GM19240 (cell line): ENCODE measurements at regions not wholly inside any gene's neighbourhood (a gene's known extent, or its start where the extent isn't known, plus 50 kb on each side); places are given as distances from the start of the nearest gene placed in this dataset.

Experiments
- DNase-seq: peaks from one replicate; pipeline ENCODE4 v3.0.0; 2011; ENCODE audit warnings: low spot score; ENCODE audit not compliant: insufficient read length

- DNase-seq = no peak
Observed at GRCh38 chr11:131231317-131231940, 139.0 kb upstream of the NTM start.

- no peak for DNase-seq
Observed at GRCh38 chr11:131232261-131232660, 138.2 kb upstream of the NTM start.

DNA sequence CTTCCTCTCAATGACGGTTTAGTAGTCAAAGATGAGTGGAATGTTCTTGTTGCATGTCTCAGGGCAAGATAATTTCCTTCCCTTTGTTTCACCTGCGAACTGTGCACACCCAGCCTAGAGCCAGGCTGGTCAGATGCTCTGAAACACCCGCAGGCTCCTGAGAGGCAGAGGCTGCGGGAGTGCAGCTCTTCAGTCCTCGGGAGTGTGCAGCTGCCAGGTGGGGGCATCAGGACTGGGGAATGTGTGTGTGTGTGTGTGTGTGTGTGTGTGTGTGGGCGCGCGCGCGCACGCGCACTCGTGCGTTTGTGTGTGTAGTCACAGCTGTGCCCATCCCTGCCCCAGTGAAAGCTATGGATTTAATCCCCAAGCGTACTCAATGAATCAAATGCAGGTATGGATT is 136.2 kb upstream of the NTM start:
- DNase-seq = no peak

- DNase-seq = no peak
Observed at GRCh38 chr11:131235328-131236298, 134.8 kb upstream of the NTM start.

- DNase-seq = no peak
Observed at GRCh38 chr11:131240421-131240820, 130.0 kb upstream of the NTM start.

DNA sequence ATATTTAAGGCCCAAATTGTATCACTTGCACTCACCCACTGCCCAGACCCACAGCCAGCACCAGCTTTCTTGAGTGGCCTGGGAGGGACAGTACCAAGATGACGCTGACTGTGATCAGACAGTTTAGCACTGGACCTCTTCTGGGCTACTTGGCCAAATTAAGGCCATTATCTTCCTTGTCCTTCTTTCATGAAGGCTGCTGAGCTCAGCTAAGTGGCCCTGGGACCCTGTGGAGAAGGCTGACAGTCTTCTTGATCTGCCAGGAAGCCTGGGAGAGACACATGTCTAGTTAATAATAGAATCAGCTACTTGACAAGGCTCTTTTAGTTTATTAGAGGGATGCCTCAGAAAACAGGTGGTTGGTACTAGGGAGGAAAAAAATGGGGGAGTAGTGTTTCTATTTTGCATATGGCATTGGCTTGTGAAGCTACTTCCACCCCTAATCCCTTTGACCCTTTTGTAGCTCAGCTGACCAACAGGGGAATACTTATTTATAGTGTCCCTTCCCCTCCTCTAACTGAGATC is 127.9 kb upstream of the NTM start:
- DNase-seq = no peak

DNA sequence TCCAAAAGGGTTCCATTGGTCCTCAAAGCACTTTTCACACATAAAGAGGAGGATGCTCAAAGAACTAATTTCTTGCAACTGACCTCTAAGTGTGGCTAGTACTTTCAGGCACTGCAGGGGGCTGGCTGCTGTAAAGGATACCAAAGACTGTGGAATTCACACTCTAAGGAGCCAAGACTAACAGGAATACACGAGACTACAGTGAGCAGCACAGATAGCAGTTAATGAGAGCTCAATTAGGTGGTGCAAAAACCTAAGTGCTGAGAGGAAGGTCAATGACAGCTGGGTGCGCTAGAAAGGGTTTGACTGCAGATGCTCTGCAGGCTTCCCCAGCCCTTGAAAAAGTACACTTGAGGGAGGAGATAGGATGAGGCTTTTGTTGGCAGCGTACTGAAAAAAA is 124.3 kb upstream of the NTM start:
- no peak for DNase-seq

DNA sequence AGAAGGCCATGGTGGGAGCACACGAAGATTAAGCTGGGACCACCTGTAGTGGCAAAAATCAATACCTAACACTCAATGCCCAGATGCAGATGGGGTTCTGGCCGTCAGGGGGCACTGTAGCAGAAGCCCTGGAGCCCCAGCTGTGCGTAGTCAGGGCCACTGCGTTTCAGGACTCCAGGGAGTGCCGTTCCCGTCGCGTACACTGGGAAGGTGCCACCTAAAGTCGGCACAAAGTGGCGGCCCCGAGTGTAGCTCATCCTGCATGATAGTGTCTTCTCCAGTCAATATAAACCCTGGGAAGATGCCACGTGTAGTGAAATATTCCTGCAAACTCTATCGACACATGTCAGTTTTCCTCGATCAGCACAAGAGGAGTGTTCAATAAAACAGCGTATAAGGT is 123.8 kb upstream of the NTM start:
- no peak for DNase-seq

DNA sequence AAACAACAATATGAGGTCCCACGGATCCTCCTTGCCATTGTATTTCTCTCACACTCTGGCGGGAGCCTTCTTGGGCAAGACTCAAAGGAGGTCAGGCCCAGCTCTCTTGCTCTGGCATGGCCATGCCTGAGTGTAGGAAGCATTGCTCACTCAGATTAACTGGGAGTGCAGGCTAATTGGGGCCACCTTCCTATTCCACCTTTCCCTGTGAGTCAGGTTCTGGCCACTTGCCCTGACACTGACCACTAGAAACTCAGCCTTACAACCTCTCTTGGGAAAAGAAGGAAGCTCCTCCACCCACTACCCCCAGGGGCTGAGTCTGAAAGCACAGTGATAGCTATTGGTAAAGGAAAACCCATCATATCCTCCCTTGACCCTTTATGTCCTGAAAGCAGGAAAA is 121.8 kb upstream of the NTM start:
- DNase-seq = no peak

GRCh38 chr11:131253142-131253655 is 117.2 kb upstream of the NTM start:
- DNase-seq = no peak

- no peak for DNase-seq
Observed at GRCh38 chr11:131253656-131254151, 116.7 kb upstream of the NTM start.

GRCh38 chr11:131254254-131254653 is 116.2 kb upstream of the NTM start:
- no peak for DNase-seq

GRCh38 chr11:131274233-131274632 is 96.2 kb upstream of the NTM start:
- DNase-seq = no peak

GRCh38 chr11:131275580-131275979 is 94.8 kb upstream of the NTM start:
- DNase-seq = no peak

DNA sequence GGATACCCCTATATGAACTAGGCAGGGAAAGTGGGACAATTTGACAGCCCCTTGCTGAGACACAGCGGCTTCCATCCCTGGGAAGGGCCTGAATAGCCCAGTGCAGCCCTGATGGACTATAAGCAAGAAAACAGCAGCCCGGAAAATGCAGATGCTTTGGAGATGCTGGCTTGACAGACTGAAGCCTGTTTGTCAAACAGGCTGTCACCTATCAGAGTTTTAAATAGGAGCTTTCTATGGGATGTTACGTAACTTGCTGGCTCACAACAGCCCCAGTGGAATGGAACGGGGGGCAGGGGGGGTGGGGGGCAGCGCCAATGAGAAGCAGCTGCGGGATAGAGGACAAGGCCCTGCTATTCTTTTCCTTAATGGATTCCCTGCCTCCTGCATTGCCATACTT is 91.9 kb upstream of the NTM start:
- no peak for DNase-seq

DNA sequence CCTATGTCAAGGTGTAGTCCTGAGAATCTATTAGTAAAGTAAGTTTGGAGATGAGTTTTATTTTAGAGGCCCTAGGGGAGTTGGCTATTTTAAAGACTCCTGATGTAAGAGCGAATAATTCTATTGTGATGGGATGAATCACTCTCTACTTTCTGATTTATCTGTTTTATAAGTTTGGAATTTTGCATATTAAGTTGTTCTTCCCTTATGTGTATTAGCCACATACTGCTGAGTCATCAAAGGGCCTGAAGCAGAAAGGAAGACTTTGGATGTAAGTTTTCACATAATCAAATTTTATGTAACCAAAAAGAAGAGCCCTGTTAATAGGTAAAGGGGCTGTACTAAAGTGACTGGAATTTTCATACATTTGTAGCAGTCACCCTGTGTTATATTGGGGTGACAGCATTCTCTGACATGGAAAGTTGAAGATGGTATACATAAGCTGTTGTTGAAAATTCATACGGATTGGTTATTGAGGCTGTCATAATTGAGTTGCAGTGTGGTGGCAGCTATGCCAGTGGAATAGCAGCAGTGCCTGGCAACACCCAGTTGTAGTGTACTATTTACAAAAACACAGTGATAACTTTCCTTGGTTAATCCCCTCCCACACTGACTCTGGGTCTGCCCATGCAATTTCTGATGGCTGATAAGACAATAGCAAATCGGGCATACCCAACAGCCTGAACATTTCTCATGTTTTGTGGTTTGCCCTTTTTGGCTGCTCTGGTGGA is 90.6 kb upstream of the NTM start:
- DNase-seq = no peak

DNA sequence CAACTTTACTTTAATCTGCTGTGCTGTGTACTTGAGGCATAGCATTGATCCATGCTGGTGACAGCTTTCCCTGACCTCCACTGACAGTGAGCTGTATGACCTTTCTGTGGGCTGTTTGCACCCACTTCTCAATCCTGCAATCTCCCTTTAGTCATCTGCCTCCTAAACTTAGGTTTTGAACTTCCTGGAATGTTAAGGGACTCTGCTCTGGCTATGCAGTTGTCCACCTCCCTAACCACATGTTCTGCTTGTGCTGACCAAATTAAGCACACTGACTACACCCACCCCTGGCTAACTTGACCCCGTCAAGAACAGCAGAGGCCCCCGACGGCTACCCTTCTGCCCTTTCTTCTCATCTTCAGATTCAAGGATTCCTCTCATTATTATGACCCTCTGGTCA is 89.1 kb upstream of the NTM start:
- no peak for DNase-seq

DNA sequence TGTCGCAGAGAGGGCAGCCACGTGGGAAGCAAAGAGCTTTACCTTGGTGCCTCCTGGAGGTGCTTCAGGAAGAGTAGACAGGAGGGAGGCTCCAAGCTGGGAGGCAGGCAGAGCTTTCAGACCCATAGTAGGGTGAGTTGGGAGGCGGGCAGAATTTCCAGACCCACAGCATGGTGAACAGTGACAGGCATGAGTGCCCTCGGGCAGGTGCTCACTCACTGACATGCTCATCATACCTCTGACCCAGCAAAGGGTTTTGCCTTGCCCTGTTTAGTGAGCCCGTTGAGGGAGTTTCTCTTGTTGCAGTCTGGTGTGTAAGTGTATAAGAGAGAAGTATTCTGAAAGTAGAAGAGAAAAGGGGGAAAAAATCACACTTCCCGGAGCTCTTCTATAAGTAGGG is 86.4 kb upstream of the NTM start:
- DNase-seq = no peak

- DNase-seq = no peak
Observed at GRCh38 chr11:131288521-131289091, 81.8 kb upstream of the NTM start.

DNA sequence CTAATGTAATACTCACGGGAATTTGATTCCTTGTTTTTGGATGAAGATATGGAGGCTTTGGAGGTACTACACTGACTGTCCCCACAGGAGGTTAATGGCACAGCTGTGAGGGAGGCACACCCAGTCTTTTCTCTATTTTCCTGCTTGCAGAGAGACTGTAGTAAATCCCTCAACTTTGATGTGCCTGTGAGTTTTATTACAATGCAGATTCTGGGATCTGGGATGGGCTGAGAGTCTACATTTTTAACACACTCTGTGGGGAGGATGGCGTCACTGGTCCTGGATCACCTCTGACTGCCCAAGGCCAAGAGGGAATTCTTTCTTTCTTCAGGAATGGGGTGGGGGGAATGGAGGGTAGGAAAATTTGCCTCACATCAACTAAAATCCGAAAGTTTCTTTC is 80.2 kb upstream of the NTM start:
- no peak for DNase-seq

DNA sequence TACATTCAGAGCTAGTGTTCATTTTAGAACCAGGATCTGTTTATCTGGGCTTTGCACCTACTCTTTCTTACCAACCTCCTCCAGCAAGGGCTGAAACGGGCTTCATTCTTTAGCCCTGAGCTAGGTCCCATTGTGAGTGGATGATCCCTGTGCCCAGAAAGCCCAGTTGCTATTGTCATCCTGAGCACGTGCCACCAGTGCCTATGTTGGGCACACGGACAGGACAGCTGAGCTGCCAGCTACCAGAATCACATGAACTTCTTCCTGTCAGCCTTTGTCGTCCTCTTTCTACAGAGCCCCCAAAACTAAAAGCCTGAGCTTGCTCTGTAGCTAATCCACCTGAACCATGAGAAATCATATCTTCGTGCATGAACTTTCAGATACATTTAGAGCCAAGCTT is 74.4 kb upstream of the NTM start:
- DNase-seq = no peak
